ENCODE measurements at regions not wholly inside any gene's neighbourhood (a gene's known extent, or its start where the extent isn't known, plus 50 kb on each side); places are given as distances from the start of the nearest gene placed in this dataset.

DNA sequence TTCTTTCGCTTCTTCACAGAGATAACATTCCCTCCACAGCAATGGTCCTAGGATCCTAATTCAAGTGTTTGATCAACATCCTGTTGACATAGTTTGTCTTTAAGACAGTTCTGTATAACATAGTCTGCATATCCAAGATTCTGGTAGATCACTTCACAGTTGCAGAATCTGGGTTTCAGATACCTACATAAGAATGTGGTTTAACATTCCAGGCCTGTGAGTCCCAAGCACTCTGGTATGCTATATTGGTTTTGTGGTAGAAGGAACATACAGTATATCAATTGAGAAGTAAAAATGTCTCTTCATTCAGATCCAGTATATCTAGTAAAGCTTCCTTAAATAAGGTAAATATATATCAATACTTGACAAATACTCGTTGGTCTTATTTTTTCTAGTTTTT lies 914.2 kb upstream of the CDH6 start:
- Histone ChIP-seq H3K9me3 (no peaks in the 10 kb centered on the region), H3K4me3 (no peak overlapping the region), H3K27me3 (replicated peaks; ENCODE audit: insufficient read depth) (no peaks in the 10 kb centered on the region), H3K27ac (no peak overlapping the region), H3K4me1 (replicated peaks) (no peaks in the 10 kb centered on the region), H3K36me3 (no peaks in the 10 kb centered on the region)
- TF ChIP-seq POLR2AphosphoS5 (IDR thresholded peaks at IDR 0.05): no peak
- no peak for TF ChIP-seq POLR2A (IDR thresholded peaks at IDR 0.05)
- TF ChIP-seq CTCF (IDR thresholded peaks at IDR 0.05): no peak
- intact Hi-C loops (cut with DNase I): no loop called here
- no peak for DNase-seq (ENCODE audit: low spot score)
- 95% methylated on average over 2 of the region's 2 CpGs for WGBS

- H3K27me3 ChIP-seq (replicated peaks; ENCODE audit: insufficient read depth): no peaks in the 10 kb centered on the region
Observed at GRCh38 chr5:30267026-30267425, 926.5 kb upstream of the CDH6 start.

GRCh38 chr5:30239331-30240022 lies 954.0 kb upstream of the CDH6 start:
- no peaks in the 10 kb centered on the region for H3K27me3 ChIP-seq (replicated peaks; ENCODE audit: insufficient read depth)
- H3K4me1 ChIP-seq (replicated peaks): no peaks in the 10 kb centered on the region
- no peaks in the 10 kb centered on the region for H3K36me3 ChIP-seq
- DNase-seq (ENCODE audit: low spot score): no peak
- H3K27ac ChIP-seq: no peak overlapping the region
- H3K9me3 ChIP-seq: no peaks in the 10 kb centered on the region
- no peak overlapping the region for H3K4me3 ChIP-seq
- intact Hi-C loops (cut with DNase I): no loop called here
- TF ChIP-seq POLR2AphosphoS5 (IDR thresholded peaks at IDR 0.05) (no peak), POLR2A (IDR thresholded peaks at IDR 0.05) (no peak), CTCF (IDR thresholded peaks at IDR 0.05) (no peak)
- 73% methylated on average over 7 of the region's 7 CpGs for WGBS

More at GRCh38 chr5:30267026-30267425, 926.5 kb upstream of the CDH6 start:
- intact Hi-C loops (cut with DNase I): no loop called here
- H3K4me1 ChIP-seq (replicated peaks): no peaks in the 10 kb centered on the region
- H3K9me3 ChIP-seq: no peaks in the 10 kb centered on the region
- no peak overlapping the region for H3K4me3 ChIP-seq
- H3K36me3 ChIP-seq: no peaks in the 10 kb centered on the region
- DNase-seq (ENCODE audit: low spot score): no peak
- no peak for TF ChIP-seq POLR2A (IDR thresholded peaks at IDR 0.05)
- TF ChIP-seq CTCF (IDR thresholded peaks at IDR 0.05): no peak
- no peak for TF ChIP-seq POLR2AphosphoS5 (IDR thresholded peaks at IDR 0.05)
- no peak overlapping the region for H3K27ac ChIP-seq

GRCh38 chr5:30237189-30237588 lies 956.3 kb upstream of the CDH6 start:
- intact Hi-C loops (cut with DNase I): no loop called here
- Histone ChIP-seq H3K36me3 (no peaks in the 10 kb centered on the region), H3K27me3 (replicated peaks; ENCODE audit: insufficient read depth) (no peaks in the 10 kb centered on the region), H3K4me3 (no peak overlapping the region), H3K4me1 (replicated peaks) (no peaks in the 10 kb centered on the region), H3K27ac (no peak overlapping the region), H3K9me3 (no peaks in the 10 kb centered on the region)
- no peak for DNase-seq (ENCODE audit: low spot score)
- TF ChIP-seq CTCF (IDR thresholded peaks at IDR 0.05): no peak
- TF ChIP-seq POLR2A (IDR thresholded peaks at IDR 0.05): no peak
- WGBS: 83% methylated on average over 2 of the region's 2 CpGs

- H3K27ac ChIP-seq: no peak overlapping the region
- no peaks in the 10 kb centered on the region for H3K4me1 ChIP-seq (replicated peaks)
- no peaks in the 10 kb centered on the region for H3K27me3 ChIP-seq (replicated peaks; ENCODE audit: insufficient read depth)
- TF ChIP-seq POLR2A (IDR thresholded peaks at IDR 0.05) (no peak), CTCF (IDR thresholded peaks at IDR 0.05) (no peak), POLR2AphosphoS5 (IDR thresholded peaks at IDR 0.05) (no peak)
- no peak overlapping the region for H3K4me3 ChIP-seq
- no peaks in the 10 kb centered on the region for H3K9me3 ChIP-seq
- no peaks in the 10 kb centered on the region for H3K36me3 ChIP-seq
- intact Hi-C loops (cut with DNase I): no loop called here
- DNase-seq (ENCODE audit: low spot score): no peak
Observed at GRCh38 chr5:30209755-30210154, 983.7 kb upstream of the CDH6 start.

Data from prostate gland (tissue), 2 donors.